Non-pigmented ciliary epithelial cell (primary cell): ENCODE measurements at regions not wholly inside any gene's neighbourhood (a gene's known extent, or its start where the extent isn't known, plus 50 kb on each side); places are given as distances from the start of the nearest gene placed in this dataset.

Source experiments
- DNase-seq: peaks from one replicate; pipeline ENCODE4 v3.0.0-alpha.2; 2010; ENCODE audit warnings: low read depth

DNA sequence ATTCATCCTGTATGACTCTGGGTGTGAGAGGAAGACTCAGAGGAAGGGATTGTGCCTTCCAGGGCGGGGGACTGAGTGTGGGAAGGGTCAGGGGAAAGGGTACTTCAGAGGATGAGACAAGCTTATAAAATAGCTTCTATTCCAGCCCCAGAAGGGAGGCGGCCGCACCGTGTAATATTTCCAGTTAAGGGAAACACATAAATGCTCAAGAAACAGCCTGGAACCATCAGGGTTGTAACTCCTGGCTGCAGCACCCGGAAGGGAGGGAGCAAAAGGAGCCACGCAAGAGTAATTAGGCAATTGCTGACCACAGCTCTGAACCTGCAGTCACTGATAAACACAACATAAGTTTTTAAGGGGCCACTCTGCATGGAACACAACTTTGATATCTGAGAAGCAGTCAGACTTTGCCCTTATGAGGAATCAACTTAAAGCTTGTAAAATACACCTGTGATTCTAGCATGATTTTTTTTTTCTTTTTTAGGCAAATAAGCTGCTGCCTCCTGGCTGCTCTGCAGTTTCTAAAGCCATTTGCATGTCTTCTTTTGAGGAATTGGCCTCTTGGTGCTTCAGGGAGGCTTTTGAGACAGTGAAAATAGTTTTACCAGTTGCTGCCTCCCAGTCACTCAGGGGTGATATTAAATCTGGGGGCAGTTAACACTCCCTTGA lies 382.7 kb downstream of the ENC1 start:
- DNase-seq, result no peak

DNA sequence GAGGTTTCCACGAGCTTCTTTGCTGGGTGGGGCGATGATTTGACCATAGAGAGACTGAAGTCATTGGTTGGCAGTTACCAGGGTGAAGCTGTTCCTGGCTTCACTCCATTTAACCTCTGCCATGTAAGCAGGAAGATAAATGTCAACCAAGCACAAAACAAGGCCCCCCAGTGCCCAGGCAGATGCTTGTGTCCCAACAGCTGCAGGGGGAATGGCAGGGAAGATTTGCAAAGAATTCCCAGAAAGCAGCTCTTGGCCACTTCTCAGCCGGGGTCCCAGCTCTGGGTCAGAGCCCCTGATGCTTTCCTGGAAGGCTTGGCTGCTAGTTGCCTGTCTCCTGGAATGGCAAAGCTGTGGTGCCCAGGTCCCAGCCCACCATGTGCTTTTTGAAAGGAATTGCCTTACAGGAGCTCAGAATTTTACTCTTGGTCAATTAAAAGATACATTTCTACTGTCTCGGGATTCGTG lies 383.4 kb downstream of the ENC1 start:
- no peak for DNase-seq

DNA sequence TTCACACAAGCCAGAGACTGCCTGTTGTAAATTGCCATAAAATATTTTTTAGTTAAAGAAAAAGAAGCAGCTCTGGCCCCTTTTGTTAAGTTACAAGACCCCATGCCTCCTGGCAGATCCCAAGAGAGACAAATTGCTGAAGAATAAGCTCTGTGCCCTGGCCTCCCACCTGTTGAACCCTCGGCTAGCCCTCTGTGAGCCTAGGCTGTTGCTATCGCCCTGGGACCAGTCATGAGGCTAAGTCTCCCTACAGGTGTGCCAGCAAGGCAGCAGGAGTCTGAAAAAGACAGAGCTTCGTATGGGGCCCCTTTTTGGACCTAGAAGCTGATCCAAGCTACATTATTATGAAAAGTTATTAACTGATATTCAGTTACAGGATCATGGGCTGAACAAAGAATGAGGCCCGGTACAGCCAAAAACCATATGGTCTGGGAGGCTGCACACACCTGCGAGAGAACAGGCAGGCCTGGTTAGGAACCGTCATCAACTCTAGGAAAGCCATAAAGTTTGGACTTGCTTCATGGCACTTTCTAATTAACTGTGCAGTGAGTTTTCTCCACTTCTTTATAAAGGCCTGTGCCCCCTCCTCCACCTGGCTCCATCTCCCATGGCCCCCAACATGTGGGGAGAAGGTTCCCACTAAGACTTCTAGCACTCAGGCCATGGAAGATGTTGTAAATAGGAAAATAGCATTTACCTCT lies 384.7 kb downstream of the ENC1 start:
- no peak for DNase-seq

DNA sequence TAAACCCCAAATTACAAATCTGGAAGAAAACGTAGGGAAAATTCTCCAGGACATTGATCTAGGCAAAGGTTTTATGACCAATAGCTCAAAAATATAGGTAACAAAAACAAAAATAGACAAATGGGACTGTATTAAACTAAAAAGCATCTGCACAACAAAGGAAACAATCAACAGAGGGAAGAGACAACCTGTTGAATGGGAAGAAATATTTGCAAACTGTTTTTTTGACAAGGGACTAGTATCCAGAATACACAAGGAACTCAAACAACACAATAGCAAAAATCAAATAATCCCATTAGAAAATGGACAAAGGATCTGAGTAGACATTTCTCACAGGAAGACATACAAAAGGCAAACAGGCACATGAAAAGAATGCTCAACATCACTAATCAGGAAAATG lies 386.3 kb downstream of the ENC1 start:
- DNase-seq, result no peak

DNA sequence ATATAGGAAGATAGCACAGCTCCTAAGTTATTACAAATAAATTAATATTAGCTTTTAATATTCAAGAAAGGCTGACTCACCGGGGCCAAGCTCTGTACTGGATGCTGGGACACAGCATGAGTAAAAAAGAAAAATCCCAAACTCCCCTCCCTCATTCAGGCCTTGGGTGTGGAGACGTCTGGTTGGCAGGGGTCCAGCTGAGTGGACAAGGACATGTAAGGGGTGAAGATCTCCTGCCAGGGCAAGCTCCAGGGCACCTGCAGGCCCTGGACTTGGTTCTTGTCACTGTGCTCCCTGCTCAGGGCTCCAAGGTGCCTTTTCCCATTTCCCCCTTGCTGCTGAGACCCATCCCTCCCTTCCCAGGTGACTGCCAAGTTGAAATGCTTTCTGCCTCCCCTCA lies 388.5 kb downstream of the ENC1 start:
- DNase-seq, result no peak

DNA sequence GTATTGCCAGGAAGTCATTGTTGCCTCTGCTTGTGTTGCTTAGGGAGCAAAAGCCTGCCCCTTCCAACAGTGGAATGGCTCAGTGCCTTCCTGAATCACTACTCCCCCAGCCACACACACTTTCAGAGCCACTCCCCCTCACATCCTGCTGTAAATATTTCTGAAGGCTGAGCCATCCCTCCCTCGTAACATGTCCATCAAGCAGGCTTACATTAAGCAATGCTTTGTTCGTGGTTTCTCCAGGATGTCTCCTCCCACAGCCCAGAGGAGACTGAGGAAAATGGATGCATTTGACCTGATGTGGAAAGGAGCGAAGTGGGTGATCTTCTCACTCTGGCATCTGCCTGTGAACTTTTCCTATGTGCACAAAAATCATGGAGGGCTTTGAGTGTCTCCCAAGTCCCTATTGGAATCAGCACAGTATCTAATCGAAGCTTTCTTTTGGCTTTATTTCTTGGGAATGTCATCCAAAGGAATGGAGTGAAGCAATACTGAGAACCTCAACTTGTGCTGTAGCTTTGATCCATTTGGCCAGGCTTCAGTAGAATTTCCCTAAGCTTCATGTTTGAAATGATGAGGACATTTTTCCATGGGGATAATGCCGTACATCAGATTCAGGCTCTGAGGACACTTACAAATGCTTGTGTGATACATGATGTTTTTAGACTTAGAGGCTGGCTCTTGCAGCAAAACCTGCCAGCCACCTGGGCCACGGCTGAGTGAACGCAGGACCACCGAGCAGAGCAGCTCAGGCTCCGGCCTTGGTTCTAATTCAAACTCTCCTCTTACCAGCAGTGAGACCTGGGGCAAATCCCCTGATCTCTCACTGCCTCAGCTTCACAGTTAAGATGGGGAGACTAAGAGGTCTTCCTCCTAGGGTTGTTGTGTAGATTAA lies 389.1 kb downstream of the ENC1 start:
- DNase-seq, result peak; percentile 91

DNA sequence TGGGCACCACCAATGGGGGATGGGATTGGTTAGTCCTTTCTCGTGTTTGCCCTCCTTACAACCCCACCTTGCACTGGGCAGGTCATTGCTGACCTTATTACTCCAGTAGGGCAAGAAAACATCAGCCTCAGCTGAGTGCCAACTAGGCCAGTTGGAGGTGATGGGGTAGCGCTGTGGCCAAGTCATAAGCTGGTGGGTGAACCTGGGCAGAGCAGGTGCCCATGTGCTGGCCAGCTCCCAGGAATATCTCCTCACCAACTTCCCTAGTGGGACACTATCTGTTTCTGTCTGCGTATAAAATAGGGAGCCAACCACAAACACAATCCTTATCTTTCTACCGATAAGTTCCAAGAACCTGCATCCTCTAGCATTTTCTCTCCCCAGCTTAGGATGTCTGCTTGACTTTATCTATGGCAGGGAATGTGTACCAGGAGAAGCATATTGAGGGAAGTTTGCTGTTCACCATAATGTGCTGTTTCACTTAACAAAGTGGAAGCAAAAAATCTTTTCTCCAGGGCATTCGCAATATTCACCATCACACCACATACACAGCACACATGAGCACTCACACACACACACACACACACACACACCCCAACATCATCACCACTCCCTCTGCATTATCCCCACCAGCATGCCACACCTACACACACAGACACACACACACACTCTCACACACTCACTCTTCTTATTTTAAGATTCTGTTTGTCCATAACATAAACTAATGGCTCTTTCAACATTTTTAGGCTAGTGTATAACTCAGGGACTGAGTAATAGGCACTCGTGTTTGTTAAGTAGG lies 390.0 kb downstream of the ENC1 start:
- DNase-seq, result no peak

DNA sequence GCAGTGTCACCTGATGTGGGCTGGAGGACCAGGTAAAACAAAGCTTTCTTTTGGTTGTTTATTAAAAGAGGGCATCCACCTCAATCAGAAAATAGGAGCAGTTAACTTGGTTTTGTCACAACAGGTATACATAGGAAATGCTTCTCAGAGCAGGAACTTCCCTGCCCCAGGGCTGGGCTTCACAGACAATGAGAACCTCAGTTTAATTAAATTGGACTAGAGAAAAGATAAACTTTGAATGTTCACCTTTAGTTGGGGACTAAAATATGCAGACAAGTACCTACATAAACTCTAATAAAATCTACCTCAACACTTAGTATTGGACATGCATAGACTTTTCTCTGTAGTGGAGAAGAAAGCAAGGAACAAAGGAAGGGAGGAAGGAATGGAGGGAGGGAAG lies 392.0 kb downstream of the ENC1 start:
- no peak for DNase-seq

DNA sequence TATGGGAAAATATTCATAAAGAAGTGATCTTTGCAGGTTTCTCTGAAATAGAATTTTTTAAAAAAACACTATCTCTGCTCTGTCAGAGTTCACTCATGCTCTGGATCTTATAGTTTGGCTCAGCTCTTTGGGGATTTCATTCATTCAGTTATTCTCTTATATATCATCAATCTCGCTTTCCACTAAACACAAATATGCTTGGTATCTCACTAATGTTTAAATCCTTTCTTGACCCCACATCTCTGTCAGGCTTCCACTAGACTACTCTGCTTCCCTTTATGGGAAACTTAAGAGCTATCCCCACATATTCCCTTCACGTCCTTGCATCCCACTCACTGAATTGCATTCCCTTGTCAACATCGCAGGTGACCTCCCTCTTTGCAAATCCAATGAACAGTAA lies 396.1 kb downstream of the ENC1 start:
- no peak for DNase-seq

DNA sequence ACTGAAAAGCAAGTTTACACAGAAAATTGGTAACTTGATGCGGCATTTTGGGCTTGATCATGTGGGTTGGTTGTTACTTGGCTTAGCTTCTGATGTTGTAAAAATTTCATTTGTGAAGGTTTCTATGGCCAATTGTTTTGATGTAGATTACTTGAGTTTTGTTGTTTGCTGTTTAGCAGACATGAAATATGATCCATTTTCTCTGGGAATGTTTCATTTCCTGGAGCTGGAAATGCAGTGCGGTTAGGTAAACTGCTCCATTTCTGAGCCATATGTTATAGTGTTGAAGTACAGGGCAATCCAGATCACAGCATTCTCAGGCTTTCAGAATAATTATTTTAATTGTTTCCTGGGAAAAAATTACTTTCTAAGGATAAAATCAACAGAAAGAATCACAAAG lies 396.9 kb downstream of the ENC1 start:
- no peak for DNase-seq

DNA sequence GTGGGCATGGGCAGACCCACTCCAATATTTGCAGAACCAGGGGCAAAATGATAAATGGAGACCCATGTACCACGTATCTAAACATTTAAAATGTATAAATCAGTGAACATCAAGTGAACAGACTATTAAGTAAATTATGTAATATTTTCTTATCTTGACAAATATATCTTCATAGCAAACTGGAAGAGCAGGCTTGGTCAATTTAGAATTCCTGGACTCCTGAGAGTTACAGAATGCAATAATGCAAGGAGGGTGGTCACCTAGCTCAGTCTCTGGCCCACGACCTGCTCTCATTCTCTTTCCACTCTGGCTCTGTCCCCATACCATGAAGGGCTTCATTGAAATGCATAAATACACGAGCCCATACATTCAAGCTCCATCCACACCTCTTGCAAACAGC lies 398.0 kb downstream of the ENC1 start:
- DNase-seq, result no peak

DNA sequence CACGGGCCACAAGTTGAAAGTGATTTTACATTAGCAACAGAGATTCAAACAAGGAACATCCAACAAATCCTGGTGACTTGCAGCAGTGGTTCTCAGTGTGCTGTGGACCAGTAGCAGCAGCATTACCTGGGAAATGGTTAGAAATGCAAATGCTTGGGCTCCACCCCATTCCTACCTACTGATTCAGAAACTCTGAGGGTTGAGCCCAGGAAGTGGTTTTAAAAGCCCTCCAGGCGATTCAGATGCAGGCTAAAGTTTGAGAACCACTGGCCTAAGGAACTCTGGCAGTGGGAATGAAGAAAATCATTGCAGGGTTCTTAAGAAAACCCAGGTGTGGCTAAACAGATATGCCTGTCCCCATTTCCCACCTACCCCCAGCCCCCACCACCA lies 398.8 kb downstream of the ENC1 start:
- DNase-seq, result no peak

DNA sequence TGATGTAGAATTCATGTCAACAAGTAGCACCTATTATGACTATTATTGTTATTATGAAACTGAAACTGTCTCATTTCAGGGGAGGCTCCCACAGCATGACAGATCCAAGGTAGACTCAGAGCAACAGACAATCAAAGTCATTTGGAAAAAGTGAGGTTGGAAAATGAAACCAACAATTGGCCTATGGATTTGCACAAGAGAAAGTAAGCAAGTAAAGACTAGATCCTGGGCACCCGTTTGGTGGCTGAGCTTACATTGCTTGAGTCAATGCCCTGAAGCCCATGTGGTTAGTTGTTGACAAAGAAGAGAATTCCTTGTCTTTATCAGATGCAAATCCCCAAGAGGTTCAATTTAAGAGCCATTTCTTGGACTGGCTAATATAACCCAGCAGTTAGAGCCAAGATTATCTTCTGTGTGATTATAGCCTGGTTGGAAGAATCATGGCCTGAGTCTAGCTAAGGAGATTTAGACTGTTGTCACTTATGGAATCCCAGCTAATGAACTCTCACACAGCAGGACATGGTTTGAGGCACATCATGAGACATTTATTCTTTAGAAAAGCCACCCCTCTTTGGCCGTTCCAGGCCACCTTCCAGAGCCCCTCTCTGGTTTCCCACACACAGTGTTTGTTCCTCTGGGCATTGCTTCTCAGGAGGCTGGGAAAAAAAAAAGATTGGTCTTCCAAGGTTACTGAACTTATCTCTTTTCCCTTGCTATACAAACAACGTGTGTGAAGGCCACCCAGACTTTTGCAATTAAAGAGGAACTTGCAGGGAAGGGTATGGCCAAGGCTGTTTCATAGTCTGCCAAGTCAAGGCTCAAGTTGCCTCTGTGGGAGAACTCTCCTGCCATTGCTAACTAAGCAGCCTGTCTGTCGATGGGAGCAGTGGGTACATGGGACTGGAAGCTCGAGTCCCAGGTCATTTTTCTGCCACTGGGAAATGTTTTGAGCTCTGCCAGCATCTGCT lies 399.5 kb downstream of the ENC1 start:
- no peak for DNase-seq

DNA sequence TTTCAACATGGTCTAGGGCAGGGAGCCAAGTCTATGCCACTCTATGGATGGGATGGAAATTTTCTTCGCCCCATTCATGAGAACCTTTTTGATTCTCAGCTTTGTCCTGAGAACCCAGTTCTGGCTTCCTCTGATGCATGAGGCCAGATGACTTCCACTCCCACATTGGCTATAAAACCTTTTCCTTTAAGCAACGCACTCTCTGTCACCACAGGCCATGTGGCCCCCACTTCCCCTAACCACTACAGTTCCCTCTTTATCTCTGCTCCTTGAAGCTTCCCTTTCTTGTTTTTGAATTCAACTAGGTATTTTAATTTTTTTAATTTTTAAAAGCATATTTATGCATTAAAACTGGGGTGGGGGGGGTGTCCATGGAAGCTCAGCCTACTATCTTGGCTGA lies 401.3 kb downstream of the ENC1 start:
- no peak for DNase-seq

DNA sequence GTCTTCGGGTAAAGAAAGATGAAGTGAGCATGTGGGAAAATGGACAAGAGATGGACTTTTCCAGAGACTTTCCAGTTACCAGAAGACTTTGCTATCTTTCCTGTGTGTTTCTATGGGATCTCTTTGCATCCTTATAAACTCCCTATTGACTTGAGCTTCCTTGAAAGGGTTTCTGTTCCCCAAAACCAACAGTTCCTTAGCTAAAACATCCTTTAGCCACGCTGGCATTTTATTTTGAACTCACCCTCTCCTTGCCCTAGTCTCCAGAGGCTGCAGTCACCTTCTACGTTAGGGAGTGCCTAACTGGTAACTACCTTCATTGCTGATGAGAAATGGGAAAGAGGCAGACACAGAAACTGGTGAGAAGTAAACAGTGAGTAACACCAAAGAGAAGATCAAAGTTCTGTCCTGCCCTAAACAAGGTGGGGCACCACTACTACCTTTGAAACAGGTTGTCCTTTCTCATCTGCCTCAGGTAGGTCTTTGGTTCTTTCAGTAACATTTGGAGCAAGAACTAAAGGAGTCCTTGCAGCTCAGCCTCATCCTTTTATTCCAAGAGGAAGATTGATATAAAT lies 402.9 kb downstream of the ENC1 start:
- DNase-seq, result no peak

DNA sequence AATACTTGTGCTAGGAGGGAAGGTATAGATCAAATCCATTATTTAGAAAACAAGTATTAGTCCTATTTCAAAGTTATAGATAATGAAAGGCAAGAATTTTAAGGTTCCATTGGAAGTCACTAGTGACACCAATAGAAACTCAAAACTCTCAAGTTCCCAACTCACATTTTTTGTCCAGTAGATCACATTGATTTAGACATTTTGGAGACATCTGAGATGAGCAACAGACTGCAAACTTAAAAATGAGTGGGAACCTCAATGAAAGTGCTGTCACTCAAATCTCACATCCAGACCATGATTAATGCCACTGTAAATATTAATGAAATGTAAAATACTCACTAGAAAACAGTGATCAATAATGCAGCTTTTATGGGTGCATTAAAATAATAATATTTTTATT lies 405.0 kb downstream of the ENC1 start:
- no peak for DNase-seq

DNA sequence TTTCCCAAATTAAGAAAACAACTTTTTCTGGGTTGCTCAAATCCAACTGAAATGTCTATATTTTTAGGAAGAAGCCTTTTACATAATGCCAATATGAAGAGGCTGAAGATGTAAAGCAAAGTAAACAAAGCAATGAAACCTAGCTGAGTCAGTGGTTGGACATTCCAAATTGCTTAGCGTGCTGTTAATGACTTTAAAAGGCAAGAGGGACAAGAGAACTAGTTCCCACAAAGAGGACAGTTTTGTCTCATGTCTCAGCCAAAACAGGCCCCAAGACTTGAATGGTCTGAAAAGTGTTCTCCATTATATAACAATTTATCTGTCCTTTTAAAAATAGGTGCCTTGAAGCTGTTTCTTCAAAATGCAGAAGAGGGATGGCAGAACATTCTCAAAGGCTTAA lies 407.0 kb downstream of the ENC1 start:
- DNase-seq, result peak; percentile 42

DNA sequence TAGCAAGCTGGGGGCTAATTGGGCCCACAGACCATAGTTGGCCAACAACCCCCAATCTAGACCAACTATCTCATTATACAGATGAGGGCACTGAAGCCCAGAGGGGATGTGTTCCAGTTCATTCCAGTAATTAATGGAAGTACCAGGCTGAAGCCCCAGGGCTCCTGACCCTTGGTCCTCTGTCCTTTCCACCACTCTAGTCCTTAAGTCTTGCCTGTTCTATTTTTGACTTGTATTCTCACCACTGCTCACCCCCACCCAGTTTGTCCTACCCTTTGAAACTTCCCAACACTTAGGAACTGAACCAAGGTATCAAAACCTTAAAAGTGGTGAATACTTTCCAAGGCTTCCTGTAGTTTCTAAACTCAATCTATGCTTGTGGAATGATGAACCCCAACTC lies 407.4 kb downstream of the ENC1 start:
- DNase-seq, result no peak

DNA sequence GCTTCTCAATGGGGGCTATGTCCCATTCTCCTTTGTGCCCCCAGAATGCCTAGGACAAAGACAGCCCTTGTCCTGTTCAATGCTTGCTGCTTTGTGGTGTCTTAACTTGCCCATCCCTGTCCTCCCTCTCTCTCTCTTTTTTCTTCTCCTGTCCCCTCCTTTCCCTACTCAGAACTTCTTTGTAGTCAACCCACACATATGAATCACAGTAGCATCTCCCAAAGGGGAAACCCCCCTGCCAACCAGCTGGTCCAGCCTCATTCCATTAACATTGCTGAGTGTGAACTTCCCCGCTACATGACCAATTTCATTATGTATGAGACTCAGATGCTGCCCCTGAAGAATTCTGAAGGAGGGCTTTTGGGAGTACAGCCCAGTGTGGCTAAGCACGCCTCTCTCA lies 408.3 kb downstream of the ENC1 start:
- DNase-seq, result peak; percentile 78

DNA sequence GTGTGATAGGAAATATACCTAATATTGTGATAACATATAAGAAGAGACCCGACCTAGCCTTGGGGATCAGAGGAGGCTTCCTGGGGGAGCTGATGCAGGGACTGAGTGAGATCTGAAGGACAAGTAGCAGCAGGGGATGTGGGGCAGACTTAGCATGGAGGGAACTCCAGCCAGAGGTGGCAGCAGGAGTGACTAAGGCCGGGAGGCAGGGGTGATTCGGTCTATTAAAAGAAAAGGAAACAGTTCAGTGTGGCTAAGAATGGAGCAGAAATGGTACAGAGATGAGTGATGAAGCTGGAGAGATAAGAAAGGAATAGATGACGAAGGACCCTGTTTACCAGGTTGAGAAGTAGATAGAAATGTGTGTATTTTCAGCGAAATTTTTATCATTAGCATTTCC lies 408.8 kb downstream of the ENC1 start:
- DNase-seq, result no peak
